Lower leg skin (tissue), 3 donors: ENCODE measurements at regions not wholly inside any gene's neighbourhood (a gene's known extent, or its start where the extent isn't known, plus 50 kb on each side); places are given as distances from the start of the nearest gene placed in this dataset.

Experiments used
- POLR2A ChIP-seq, 2 donors: fragments of 450-650 bp; IDR thresholded peaks; one replicate each; pipeline ENCODE4 v1.6.1; 2016 to 2017; ENCODE audit warnings: antibody characterized with exemption in 2 of 2, mild to moderate bottlenecking in 1 of 2, moderate library complexity in 1 of 2
- TF ChIP-seq, protein P1 (sequence below), 3 donors: fragments of 450-650 bp; IDR thresholded peaks; one replicate each; pipeline ENCODE4 v1.5.1; 2016; ENCODE audit warnings: antibody characterized with exemption in 3 of 3, mild to moderate bottlenecking in 3 of 3, moderate library complexity in 2 of 3

DNA sequence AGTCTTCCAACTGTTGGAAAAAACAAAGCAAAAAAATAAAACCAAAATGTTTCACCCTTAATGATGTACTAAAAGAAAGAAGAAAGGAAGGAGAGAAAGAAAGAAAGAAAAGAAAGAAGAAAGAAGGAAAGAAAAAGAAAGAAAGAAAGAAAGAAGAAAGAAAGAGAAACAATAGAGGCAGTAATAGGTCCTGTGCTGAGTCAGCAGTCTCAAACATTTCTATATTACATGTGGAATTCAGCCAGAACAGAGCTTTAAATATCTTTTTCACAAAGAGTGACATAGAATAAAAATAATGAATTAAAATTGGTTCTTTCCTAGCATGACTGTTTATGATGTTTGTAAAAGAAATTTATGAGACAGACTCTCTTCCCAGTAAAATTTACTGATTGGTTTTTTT is 1135.3 kb upstream of the CDH8 start:
- TF ChIP-seq POLR2A (IDR thresholded peaks at IDR 0.05): no peak
- TF ChIP-seq, protein P1, sequence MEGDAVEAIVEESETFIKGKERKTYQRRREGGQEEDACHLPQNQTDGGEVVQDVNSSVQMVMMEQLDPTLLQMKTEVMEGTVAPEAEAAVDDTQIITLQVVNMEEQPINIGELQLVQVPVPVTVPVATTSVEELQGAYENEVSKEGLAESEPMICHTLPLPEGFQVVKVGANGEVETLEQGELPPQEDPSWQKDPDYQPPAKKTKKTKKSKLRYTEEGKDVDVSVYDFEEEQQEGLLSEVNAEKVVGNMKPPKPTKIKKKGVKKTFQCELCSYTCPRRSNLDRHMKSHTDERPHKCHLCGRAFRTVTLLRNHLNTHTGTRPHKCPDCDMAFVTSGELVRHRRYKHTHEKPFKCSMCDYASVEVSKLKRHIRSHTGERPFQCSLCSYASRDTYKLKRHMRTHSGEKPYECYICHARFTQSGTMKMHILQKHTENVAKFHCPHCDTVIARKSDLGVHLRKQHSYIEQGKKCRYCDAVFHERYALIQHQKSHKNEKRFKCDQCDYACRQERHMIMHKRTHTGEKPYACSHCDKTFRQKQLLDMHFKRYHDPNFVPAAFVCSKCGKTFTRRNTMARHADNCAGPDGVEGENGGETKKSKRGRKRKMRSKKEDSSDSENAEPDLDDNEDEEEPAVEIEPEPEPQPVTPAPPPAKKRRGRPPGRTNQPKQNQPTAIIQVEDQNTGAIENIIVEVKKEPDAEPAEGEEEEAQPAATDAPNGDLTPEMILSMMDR (IDR thresholded peaks at IDR 0.05): no peak
